T-helper 17 cell (primary cell): ENCODE measurements at regions not wholly inside any gene's neighbourhood (a gene's known extent, or its start where the extent isn't known, plus 50 kb on each side); places are given as distances from the start of the nearest gene placed in this dataset.

Experiments
- ATAC-seq: fragments of 150-1000 bp; cut with Tn5 transposase; 2 replicates; pipeline ENCODE4 v1.10.0; 2021; ENCODE audit warnings: mild to moderate bottlenecking, moderate library complexity
- DNase-seq, 3 donors: peaks; one replicate each; pipeline versions ENCODE4 v3.0.0 to v3.0.0-alpha.2; 2020 to 2021
- H3K9me3 ChIP-seq: one replicate; pipeline ENCODE4 v1.7.0; 2013; ENCODE audit warnings: low read length, mild to moderate bottlenecking; ENCODE audit not compliant: control insufficient read depth, poor library complexity, severe bottlenecking
- H3K27ac Mint-ChIP-seq: one replicate; pipeline ENCODE4 v1.8.0; 2022; ENCODE audit warnings: mild to moderate bottlenecking, moderate library complexity, mixed read lengths
- H3K27me3 Mint-ChIP-seq: one replicate; pipeline ENCODE4 v1.8.0; 2022; ENCODE audit warnings: mixed read lengths
- H3K36me3 Mint-ChIP-seq: one replicate; pipeline ENCODE4 v1.8.0; 2022; ENCODE audit warnings: low read depth, mixed read lengths
- H3K4me1 Mint-ChIP-seq: one replicate; pipeline ENCODE4 v1.8.0; 2022; ENCODE audit warnings: mild to moderate bottlenecking, mixed read lengths
- H3K4me3 Mint-ChIP-seq: one replicate; pipeline ENCODE4 v1.8.0; 2022; ENCODE audit warnings: mild to moderate bottlenecking, moderate library complexity, mixed read lengths

DNA sequence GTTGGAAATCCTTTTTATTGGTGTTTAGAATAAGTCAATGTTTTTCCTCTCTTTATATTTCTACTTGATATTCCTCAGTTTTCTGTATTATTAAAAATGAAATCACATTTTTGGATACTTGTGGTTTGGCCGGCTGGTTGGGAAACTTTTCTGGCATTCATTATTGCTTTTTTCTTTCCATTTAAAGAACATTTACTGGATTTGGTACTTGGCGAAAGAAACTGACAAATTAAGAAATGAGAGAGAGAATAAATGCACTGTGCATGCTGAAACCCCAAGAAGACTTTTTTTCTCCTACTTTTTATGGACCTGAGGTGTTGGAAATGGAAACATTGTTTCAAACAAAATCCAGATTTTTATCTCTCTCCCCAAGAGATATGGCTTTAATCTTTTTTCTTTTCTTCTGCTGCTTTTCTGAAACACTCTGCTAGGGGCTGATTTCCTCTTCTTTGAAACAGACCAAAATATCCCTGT is 128.4 kb downstream of the SNX18 start:
- no peak for ATAC-seq
- DNase-seq: no peak
- H3K9me3 ChIP-seq: no peaks in the 10 kb centered on the region
- Mint-ChIP-seq H3K36me3 (no peaks in the 10 kb centered on the region), H3K27me3 (no peaks in the 10 kb centered on the region), H3K4me1 (peaks cover 33% of the 10 kb centered on the region), H3K4me3 (peak overlapping the region; percentile 85), H3K27ac (peak overlapping the region; percentile 92)

DNA sequence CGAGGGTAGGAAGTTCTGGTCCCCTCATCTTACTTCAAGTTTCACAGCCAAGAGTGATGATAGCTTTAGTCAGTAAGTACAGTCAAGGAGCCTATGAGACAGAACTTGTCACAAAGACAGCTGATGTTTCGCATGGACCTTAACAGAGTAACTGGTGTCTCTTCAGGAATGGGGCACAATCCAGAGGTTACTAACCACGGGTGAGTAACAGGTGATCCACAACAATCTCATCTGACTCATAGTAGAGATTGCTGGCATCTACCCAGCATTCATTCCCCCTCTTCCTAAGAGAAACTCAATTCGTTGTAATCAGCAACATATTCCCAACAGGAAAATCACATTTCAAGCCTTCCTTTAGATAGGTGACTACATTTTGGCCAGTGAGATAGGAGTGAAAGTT is 126.7 kb downstream of the SNX18 start:
- Mint-ChIP-seq H3K27ac (no peak overlapping the region), H3K4me3 (no peak overlapping the region), H3K27me3 (no peaks in the 10 kb centered on the region), H3K36me3 (no peaks in the 10 kb centered on the region), H3K4me1 (peaks cover 33% of the 10 kb centered on the region)
- DNase-seq (no peak), ATAC-seq (no peak)
- no peaks in the 10 kb centered on the region for H3K9me3 ChIP-seq

DNA sequence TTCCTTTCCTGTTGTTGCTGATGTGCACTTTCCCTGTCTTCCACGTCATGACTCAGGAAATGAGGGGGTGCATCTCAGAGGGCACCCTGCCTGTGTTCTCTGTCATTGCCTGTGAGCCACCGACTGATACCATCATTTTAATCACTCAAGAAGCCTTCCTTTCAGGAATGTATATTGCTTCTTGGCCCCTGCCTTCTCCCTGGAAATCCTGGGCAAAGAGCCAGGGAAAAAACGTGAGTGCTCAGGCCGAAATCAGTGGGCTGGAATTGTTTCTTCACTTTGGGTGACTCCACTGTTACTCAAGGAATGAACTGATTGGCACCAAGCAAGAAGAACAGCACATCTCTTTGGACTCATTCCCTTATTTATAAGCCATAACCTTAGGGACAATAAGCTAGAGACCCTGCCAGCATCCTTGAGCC is 126.1 kb downstream of the SNX18 start:
- Mint-ChIP-seq H3K27me3 (no peaks in the 10 kb centered on the region), H3K36me3 (no peaks in the 10 kb centered on the region), H3K27ac (no peak overlapping the region), H3K4me1 (peaks cover 33% of the 10 kb centered on the region), H3K4me3 (no peak overlapping the region)
- H3K9me3 ChIP-seq: no peaks in the 10 kb centered on the region
- DNase-seq: no peak
- ATAC-seq: no peak

DNA sequence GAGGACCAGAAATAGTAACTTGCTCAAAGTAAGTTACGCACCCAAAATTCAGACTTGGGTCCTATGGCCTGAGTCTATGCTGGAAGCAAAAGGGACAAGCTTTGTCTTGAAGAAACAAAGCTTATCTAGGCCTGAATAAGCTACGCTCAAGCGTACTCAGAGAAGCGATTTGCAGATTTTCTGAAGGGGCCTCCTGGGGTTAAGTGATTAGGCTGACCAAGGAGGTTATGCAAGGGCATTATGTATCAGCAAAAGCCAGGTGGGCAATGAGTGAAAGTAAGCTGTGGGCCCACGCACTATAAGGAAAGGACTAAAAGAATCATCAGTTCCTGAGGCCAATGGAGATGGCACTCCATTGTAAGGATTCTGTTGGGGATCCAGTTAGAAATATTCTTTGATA is 122.1 kb downstream of the SNX18 start:
- Mint-ChIP-seq H3K36me3 (no peaks in the 10 kb centered on the region), H3K4me3 (no peak overlapping the region), H3K27ac (no peak overlapping the region), H3K27me3 (no peaks in the 10 kb centered on the region), H3K4me1 (peaks cover 17% of the 10 kb centered on the region)
- no peak for ATAC-seq
- no peaks in the 10 kb centered on the region for H3K9me3 ChIP-seq
- DNase-seq: no peak

DNA sequence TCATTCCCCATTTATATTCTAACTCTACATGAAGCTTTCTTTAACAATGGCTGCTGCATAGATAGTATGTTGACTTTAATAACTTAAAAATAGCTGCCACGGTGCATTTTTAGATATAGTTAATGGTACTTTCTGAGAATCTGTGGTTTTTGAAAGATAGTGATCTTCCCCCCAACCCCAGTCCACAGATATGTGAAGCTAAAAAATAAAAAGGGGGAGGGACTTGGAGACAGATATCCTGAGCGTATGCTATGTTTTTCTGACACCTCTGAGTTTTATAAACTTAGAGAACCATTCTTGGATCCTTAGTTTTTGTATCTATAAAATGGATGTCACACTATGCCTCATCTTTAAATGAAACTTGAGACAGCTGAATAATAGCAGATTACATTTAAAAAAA is 120.5 kb downstream of the SNX18 start:
- H3K4me3 Mint-ChIP-seq: no peak overlapping the region
- no peaks in the 10 kb centered on the region for H3K9me3 ChIP-seq
- no peaks in the 10 kb centered on the region for H3K27me3 Mint-ChIP-seq
- ATAC-seq: peak; percentile 83
- H3K36me3 Mint-ChIP-seq: no peaks in the 10 kb centered on the region
- DNase-seq: no peak
- peak overlapping the region; percentile 47 for H3K27ac Mint-ChIP-seq
- H3K4me1 Mint-ChIP-seq: peaks cover 10% of the 10 kb centered on the region

DNA sequence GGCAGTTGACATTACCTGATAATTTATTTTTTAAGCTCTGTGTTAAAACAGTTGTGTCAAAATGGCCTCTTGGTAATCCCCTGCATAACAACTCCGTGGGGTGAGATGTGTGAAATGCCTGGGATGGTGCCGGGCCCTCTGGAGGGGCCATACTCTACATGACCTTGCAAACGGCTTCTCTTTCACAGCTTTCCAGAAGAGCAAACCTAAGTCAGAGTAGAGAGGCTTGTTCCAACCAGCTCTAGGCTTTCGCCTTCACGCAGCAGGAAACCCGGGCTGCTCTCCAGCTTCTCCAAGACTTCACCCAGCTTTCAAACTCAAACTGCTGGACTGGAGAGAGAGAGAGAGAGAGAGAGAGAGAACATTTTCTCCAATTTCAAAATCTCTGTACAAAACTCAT is 120.1 kb downstream of the SNX18 start:
- no peak for ATAC-seq
- Mint-ChIP-seq H3K4me3 (no peak overlapping the region), H3K36me3 (no peaks in the 10 kb centered on the region), H3K4me1 (peaks cover 10% of the 10 kb centered on the region), H3K27ac (no peak overlapping the region), H3K27me3 (no peaks in the 10 kb centered on the region)
- no peaks in the 10 kb centered on the region for H3K9me3 ChIP-seq
- no peak for DNase-seq

DNA sequence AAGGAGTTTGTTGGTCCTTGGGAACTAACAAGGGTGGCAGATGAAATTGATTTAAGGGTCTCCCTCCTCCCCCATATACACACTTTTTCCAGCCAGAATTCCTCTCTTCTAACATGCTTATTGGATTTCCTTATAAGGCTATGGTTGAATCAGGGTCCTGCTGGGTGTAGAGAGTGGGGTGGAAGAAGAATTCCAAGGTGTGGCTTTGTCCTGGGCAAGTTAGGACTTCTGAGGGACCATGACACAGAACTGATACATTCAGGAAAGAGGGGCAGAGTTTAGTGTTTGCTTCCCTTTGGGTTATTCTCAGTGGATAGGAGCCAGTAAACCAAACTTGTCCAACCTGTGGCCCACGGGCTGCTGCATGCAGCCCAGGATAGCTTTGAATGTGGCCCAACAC is 116.5 kb downstream of the SNX18 start:
- no peaks in the 10 kb centered on the region for H3K36me3 Mint-ChIP-seq
- DNase-seq (no peak), ATAC-seq (no peak)
- no peak overlapping the region for H3K27ac Mint-ChIP-seq
- no peaks in the 10 kb centered on the region for H3K9me3 ChIP-seq
- H3K27me3 Mint-ChIP-seq: no peaks in the 10 kb centered on the region
- no peak overlapping the region for H3K4me3 Mint-ChIP-seq
- peaks cover 10% of the 10 kb centered on the region for H3K4me1 Mint-ChIP-seq

DNA sequence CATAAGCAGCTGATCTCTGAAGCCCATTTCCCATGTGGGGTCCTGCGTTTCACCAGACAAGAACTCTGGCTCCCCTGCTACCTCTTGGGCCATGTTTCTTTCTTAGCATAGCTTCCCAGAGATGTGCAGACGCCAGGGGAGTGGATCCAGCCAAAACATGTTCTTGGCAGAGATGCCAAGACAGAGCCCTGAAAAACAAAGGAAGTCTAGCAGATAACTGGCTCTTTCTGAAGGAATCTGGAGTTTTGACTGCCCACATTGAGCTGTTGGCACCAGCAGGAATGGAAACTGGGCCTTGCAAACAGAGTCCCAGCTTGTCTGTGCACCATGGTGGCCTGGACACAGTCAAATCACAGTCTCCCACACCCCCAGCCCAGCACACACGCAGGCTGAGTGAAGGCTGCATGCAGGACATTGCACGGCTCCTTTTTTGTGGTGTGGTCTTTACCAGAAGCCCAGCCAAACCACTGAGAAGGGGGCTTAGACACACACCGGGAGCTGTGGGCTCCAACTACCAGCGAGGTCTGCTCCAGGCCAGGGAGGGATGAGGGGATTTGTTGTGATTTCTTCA is 114.7 kb downstream of the SNX18 start:
- Mint-ChIP-seq H3K27ac (no peak overlapping the region), H3K27me3 (no peaks in the 10 kb centered on the region), H3K4me3 (no peak overlapping the region), H3K4me1 (no peaks in the 10 kb centered on the region), H3K36me3 (no peaks in the 10 kb centered on the region)
- no peak for ATAC-seq
- DNase-seq: no peak
- no peaks in the 10 kb centered on the region for H3K9me3 ChIP-seq

DNA sequence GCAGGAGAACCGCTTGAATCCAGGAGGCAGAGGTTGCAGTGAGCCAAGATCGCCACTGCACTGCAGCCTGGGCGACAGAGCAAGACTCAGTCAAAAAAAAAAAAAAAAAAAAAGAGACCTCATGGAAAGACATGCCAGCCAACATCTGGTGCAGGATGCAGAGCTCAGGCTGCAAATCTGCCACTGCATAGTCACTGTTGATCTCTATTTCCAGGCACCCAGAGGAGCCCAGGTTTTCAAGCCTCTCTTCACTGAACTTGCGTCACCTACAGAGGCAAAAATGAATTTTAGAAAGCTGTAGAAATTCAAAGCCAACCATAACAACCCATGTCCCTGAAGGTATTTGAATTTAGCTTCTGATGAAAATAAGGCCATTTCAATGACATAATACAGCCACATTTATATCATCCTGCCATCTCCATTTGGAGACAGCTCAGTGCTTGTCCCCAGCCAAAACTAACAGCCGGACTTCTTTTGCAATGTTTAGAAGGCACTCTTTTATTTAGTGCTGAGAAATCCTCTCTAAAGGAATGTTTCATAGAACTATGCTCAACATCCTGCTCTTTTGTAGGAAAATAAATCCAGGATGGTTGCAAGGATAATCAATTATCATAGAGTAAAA is 113.3 kb downstream of the SNX18 start:
- H3K36me3 Mint-ChIP-seq: no peaks in the 10 kb centered on the region
- no peak for DNase-seq
- H3K4me3 Mint-ChIP-seq: no peak overlapping the region
- H3K4me1 Mint-ChIP-seq: no peaks in the 10 kb centered on the region
- H3K27ac Mint-ChIP-seq: no peak overlapping the region
- no peaks in the 10 kb centered on the region for H3K9me3 ChIP-seq
- no peak for ATAC-seq
- H3K27me3 Mint-ChIP-seq: no peaks in the 10 kb centered on the region

DNA sequence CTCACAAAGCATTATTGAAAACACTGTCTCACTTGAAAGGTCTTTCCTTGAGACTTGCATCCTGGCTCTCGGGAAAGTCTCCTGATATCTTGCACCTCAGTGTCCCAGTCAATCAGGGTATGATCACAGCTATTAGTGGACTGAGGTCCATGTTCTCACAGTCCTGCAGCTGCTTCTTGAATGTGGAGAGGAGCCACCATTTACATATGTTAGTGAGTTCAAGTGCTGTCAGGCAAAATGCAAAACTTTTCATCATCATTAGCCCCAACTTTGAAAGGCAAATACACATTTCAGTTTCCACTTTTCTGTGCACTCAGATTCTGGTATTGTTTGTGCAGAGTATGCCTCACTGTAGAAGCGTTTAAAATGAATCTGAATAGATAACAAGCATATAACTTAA is 111.6 kb downstream of the SNX18 start:
- DNase-seq (no peak), ATAC-seq (no peak)
- Mint-ChIP-seq H3K27ac (no peak overlapping the region), H3K36me3 (no peaks in the 10 kb centered on the region), H3K4me3 (no peak overlapping the region), H3K27me3 (no peaks in the 10 kb centered on the region), H3K4me1 (no peaks in the 10 kb centered on the region)
- no peaks in the 10 kb centered on the region for H3K9me3 ChIP-seq

DNA sequence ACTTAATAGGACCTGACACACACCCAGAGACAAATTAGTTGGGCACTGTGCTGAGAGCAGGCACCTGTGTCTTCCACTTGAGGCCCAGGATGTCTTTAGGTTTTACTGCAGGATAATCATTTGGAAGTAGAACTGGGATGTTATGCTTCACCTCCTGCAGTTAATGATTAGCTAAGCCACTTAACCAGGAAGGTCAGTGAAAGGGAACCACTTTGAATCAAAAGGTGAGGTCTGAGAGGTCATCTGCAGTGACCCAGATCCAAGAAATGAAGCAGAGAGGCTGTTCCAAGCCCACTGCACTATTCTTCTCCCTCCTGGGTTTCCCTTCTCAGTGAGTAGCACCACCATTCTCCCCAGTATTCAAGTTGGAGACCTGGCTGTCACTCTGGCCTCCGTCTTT is 110.5 kb downstream of the SNX18 start:
- Mint-ChIP-seq H3K27ac (no peak overlapping the region), H3K4me3 (no peak overlapping the region), H3K4me1 (no peaks in the 10 kb centered on the region), H3K27me3 (no peaks in the 10 kb centered on the region), H3K36me3 (no peaks in the 10 kb centered on the region)
- H3K9me3 ChIP-seq: no peaks in the 10 kb centered on the region
- ATAC-seq (no peak), DNase-seq (no peak)

DNA sequence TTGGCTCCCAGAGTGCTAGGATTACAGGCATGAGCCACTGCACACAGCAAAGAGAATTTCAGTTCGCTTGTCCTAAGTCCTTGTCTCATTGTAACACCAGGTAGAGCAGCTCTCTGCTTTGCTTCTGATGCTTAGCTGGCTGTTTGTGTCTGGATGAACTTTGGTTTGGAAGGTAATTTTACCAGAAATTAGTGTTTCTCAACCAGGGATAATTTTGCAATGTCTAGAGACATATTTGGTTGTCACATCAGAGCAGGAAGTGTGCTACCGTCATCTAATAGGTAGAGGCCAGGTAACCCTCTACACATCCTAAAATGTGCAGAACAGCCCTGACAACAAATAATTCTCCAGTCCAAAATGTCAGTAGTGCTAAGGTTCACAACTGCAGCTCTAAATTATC is 108.8 kb downstream of the SNX18 start:
- ATAC-seq: no peak
- no peaks in the 10 kb centered on the region for H3K36me3 Mint-ChIP-seq
- no peaks in the 10 kb centered on the region for H3K9me3 ChIP-seq
- DNase-seq: no peak
- H3K4me1 Mint-ChIP-seq: no peaks in the 10 kb centered on the region
- no peaks in the 10 kb centered on the region for H3K27me3 Mint-ChIP-seq
- no peak overlapping the region for H3K4me3 Mint-ChIP-seq
- no peak overlapping the region for H3K27ac Mint-ChIP-seq

DNA sequence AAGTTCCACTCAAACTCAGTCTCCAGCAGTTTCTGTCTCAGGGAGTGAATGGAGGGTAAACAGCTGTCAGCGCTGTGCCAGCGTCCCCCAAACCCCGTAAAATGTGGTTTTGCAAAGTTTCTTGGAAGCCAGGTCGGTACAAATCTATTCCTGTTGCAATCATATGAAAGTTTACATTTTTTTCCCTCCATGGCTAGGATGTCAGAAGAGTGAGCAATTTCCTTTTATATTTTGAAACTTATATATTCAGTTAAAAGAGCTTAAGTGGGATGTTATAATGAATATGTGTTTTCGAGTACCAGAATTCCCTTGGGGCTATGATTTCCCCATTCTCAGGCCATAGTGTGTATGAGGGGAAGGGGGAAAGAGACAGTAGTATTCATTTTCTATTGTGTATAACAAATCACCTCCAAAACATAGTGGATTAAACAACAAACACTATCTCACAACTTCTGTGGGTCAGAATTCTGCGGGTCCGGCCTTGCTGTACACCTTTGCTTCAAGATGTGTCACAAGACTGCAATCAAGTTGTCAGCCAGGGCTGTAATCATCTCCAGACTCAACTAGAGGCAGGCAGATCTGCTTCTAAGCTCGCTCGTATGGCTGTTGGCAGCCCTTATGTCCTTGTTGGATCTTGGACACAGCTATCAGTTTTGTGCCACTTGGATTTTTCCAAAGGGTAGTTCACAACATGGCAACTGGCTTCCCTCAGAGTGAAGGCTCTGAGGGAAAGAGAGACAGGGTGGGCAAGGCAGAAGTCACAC is 107.4 kb downstream of the SNX18 start:
- H3K27me3 Mint-ChIP-seq: peaks cover 4% of the 10 kb centered on the region
- no peaks in the 10 kb centered on the region for H3K9me3 ChIP-seq
- peaks cover 2% of the 10 kb centered on the region for H3K36me3 Mint-ChIP-seq
- H3K4me3 Mint-ChIP-seq: no peak overlapping the region
- H3K27ac Mint-ChIP-seq: no peak overlapping the region
- DNase-seq (no peak), ATAC-seq (no peak)
- H3K4me1 Mint-ChIP-seq: peaks cover 4% of the 10 kb centered on the region

DNA sequence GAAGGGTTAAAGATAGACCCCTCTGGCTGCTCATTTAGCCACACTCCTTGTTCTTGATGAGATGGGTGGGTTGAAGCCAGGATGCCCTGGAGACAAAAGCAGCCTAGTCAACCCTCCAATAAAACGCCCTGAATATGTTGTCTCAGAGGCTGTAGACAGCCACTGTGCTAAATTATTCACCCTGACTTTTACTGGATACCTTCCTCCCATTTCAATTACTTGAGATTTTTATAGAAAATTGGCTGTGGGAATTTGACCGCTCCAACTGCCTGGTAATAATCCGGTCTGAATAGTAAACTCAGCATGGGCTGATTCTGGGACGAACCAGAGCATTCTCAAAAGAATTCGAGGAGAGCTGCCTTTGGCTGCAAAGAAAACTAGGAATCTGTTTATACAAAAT is 104.2 kb downstream of the SNX18 start:
- no peak overlapping the region for H3K4me3 Mint-ChIP-seq
- H3K36me3 Mint-ChIP-seq: peaks cover 2% of the 10 kb centered on the region
- H3K27ac Mint-ChIP-seq: no peak overlapping the region
- H3K4me1 Mint-ChIP-seq: peaks cover 7% of the 10 kb centered on the region
- peaks cover 6% of the 10 kb centered on the region for H3K27me3 Mint-ChIP-seq
- no peak for ATAC-seq
- H3K9me3 ChIP-seq: no peaks in the 10 kb centered on the region
- no peak for DNase-seq
